HEK293 (cell line): ENCODE measurements at regions not wholly inside any gene's neighbourhood (a gene's known extent, or its start where the extent isn't known, plus 50 kb on each side); places are given as distances from the start of the nearest gene placed in this dataset.
"Not testable (repeated sequence)": the region's sequence is repeated elsewhere in the genome, so short reads cannot be mapped to it uniquely, and the experiment has no call there.

Source experiments
- ATF2 ChIP-seq: fragments of 450-650 bp; formaldehyde crosslinking; IDR thresholded peaks from 2 replicates; pipeline ENCODE4 v1.5.1; 2016; ENCODE audit warnings: missing biosample characterization, missing genetic modification characterization, low read depth
- CTCF ChIP-seq: fragments of 450-650 bp; formaldehyde crosslinking; IDR thresholded peaks from 2 replicates; pipeline ENCODE4 v1.5.1; 2016; ENCODE audit warnings: missing biosample characterization, missing genetic modification characterization
- MZF1 ChIP-seq: fragments of 450-650 bp; formaldehyde crosslinking; IDR thresholded peaks from 2 replicates; pipeline ENCODE4 v1.5.1; 2017; ENCODE audit warnings: missing biosample characterization, missing genetic modification characterization, borderline replicate concordance
- PATZ1 ChIP-seq: fragments of 450-650 bp; formaldehyde crosslinking; IDR thresholded peaks from 2 replicates; pipeline ENCODE4 v1.5.1; 2016; ENCODE audit warnings: missing biosample characterization, missing genetic modification characterization
- PRDM4 ChIP-seq: fragments of 450-650 bp; formaldehyde crosslinking; IDR thresholded peaks from 2 replicates; pipeline ENCODE4 v1.5.1; 2017; ENCODE audit warnings: missing biosample characterization, missing genetic modification characterization
- TSHZ1 ChIP-seq: fragments of 450-650 bp; formaldehyde crosslinking; IDR thresholded peaks from 2 replicates; pipeline ENCODE4 v1.5.1; 2016; ENCODE audit warnings: missing biosample characterization, missing genetic modification characterization, borderline replicate concordance
- ZIC2 ChIP-seq: fragments of 450-650 bp; formaldehyde crosslinking; IDR thresholded peaks from 2 replicates; pipeline ENCODE4 v1.5.1; 2016; ENCODE audit warnings: missing biosample characterization, missing genetic modification characterization
- ZNF274 ChIP-seq, 2 experiments: fragments of 200-500 bp in 1 of 2; fragments of 450-650 bp in 1 of 2; sonication (Bioruptor generic) in 1 of 2; formaldehyde crosslinking in 1 of 2; IDR thresholded peaks; 2 replicates each; pipeline versions ENCODE4 v1.5.1 to v1.6.1; 2014 to 2016; ENCODE audit warnings: borderline replicate concordance in 1 of 2, inconsistent platforms in 1 of 2, low read length in 1 of 2, missing biosample characterization in 1 of 2, missing genetic modification characterization in 1 of 2
- ZNF423 ChIP-seq: fragments of 450-650 bp; formaldehyde crosslinking; IDR thresholded peaks from 2 replicates; pipeline ENCODE4 v1.5.1; 2016; ENCODE audit warnings: missing biosample characterization, missing genetic modification characterization
- ZNF544 ChIP-seq: fragments of 450-650 bp; formaldehyde crosslinking; IDR thresholded peaks from 2 replicates; pipeline ENCODE4 v1.5.0; 2017; ENCODE audit warnings: missing biosample characterization, missing genetic modification characterization
- ZNF610 ChIP-seq: fragments of 450-650 bp; formaldehyde crosslinking; IDR thresholded peaks from 2 replicates; pipeline ENCODE4 v1.5.1; 2016; ENCODE audit warnings: missing biosample characterization, missing genetic modification characterization, borderline replicate concordance
- ZNF785 ChIP-seq: fragments of 450-650 bp; formaldehyde crosslinking; IDR thresholded peaks from 2 replicates; pipeline ENCODE4 v1.5.1; 2016; ENCODE audit warnings: missing biosample characterization, missing genetic modification characterization

- TF ChIP-seq ZNF274 (IDR thresholded peaks at IDR 0.05; ENCODE audit: low read length); ZNF274 (tag by site-specific recombination; IDR thresholded peaks at IDR 0.05; ENCODE audit: borderline replicate concordance); ZNF423 (tag by site-specific recombination); ATF2 (tag by site-specific recombination); CTCF (tag by site-specific recombination); TSHZ1 (tag by site-specific recombination); PATZ1; MZF1; ZIC2 (tag by site-specific recombination); ZNF785 (tag by site-specific recombination); PRDM4 (tag by site-specific recombination); ZNF544 (tag by site-specific recombination); ZNF610: not testable (repeated sequence)
Measured at GRCh38 chr15:32253958-32254357, 149.1 kb downstream of the GOLGA8K start.
